GM23338 (cell line): ENCODE measurements at regions not wholly inside any gene's neighbourhood (a gene's known extent, or its start where the extent isn't known, plus 50 kb on each side); places are given as distances from the start of the nearest gene placed in this dataset.

Source experiments
- CREB1 ChIP-seq: fragments of 250-450 bp; sonication (Bioruptor Pico); IDR thresholded peaks from 2 replicates; pipeline ENCODE4 v1.5.0; 2020; ENCODE audit warnings: low read depth, mild to moderate bottlenecking, moderate library complexity
- CTCF ChIP-seq, 2 experiments: fragments of 200-600 bp in 1 of 2; sonication (generic) in 1 of 2; conservative IDR thresholded peaks; 2 replicates each; pipeline versions ENCODE4 v1.5.1 to v1.6.1; 2016 to 2017; ENCODE audit warnings: antibody characterized with exemption in 2 of 2, low read depth in 2 of 2, mild to moderate bottlenecking in 2 of 2, moderate library complexity in 1 of 2
- ETS1 ChIP-seq: IDR thresholded peaks from 2 replicates; pipeline ENCODE4 v1.6.1; 2016; ENCODE audit warnings: antibody characterized with exemption
- EZH2 ChIP-seq: fragments of 200-600 bp; sonication (generic); IDR thresholded peaks from one replicate; pipeline ENCODE4 v1.8.0; 2017; ENCODE audit warnings: antibody characterized with exemption, mild to moderate bottlenecking, low read depth; ENCODE audit not compliant: unreplicated experiment
- REST ChIP-seq: IDR thresholded peaks from one replicate; pipeline ENCODE4 v1.6.1; 2018; ENCODE audit warnings: antibody characterized with exemption; ENCODE audit not compliant: unreplicated experiment
- STAT1 ChIP-seq: IDR thresholded peaks from one replicate; pipeline ENCODE4 v1.6.1; 2016; ENCODE audit warnings: antibody characterized with exemption; ENCODE audit not compliant: unreplicated experiment
- ZNF462 ChIP-seq: fragments of 250-450 bp; sonication (Bioruptor Pico); IDR thresholded peaks from 2 replicates; pipeline ENCODE4 v1.5.0; 2020; ENCODE audit warnings: mild to moderate bottlenecking, moderate library complexity

- TF ChIP-seq ZNF462 (CRISPR knock-in tag) = no peak
- no peak for TF ChIP-seq CREB1 (CRISPR knock-in tag)
- no peak for TF ChIP-seq REST
- no peak for TF ChIP-seq STAT1
- TF ChIP-seq CTCF (conservative IDR thresholded peaks at IDR 0.05; ENCODE audit: low read depth in 2 of 2) = no peak
- TF ChIP-seq EZH2 = no peak
- no peak for TF ChIP-seq ETS1
Measured at GRCh38 chr15:62421289-62421688, 256.2 kb upstream of the C2CD4B start (continued).
